HCT116 (cell line): ENCODE measurements at regions not wholly inside any gene's neighbourhood (a gene's known extent, or its start where the extent isn't known, plus 50 kb on each side); places are given as distances from the start of the nearest gene placed in this dataset.

Experiments
- ATAC-seq: fragments of 200-7000 bp; cut with Tn5 transposase; 2 replicates; pipeline ENCODE4 v1.9.1; 2020; ENCODE audit warnings: mild to moderate bottlenecking, moderate library complexity
- BruUV-seq: library from RNA; stranded (reverse); fragments of 400-500 nt; replicated peaks from 2 replicates; lab custom pipeline; 2021; lab: Mats Ljungman, UMichigan
- CTCF ChIA-PET: fragments of 300-600 bp; sonication (Branson Sonifier 250); formaldehyde crosslinking; loops from one replicate; lab custom pipeline; 2021; ENCODE audit warnings: antibody characterized with exemption; lab: Charles Lee
- POLR2A ChIA-PET: fragments of 300-600, 350-600 bp; sonication (Branson Sonifier 250); formaldehyde crosslinking; loops from one replicate; lab custom pipeline; 2021; ENCODE audit warnings: antibody characterized with exemption; lab: Charles Lee
- RAD21 ChIA-PET, 2 experiments: fragments of 300-600 bp; sonication (Branson Sonifier 250); formaldehyde crosslinking; loops; one replicate each; lab custom pipeline; 2023; ENCODE audit warnings: low total read pairs in 2 of 2; ENCODE audit not compliant: uncharacterized antibody in 2 of 2, unreplicated experiment in 2 of 2, low non-redundant PET in 1 of 2; lab: Charles Lee
- DNase-seq: peaks from one replicate; pipeline ENCODE4 v3.0.0-alpha.2; 2010; ENCODE audit warnings: low read depth, low spot score
- H2AFZ ChIP-seq: fragments of 200-600 bp; shearing (Covaris generic), sonication (generic); 2 replicates; pipeline ENCODE4 v1.6.1; 2017; ENCODE audit warnings: low read depth, mixed run types, mixed read lengths, antibody characterized with exemption, low read length; ENCODE audit not compliant: poor library complexity, severe bottlenecking
- H3K27ac ChIP-seq: 2 replicates; pipeline ENCODE4 v1.5.1; 2012; ENCODE audit warnings: low read depth, low read length
- H3K27me3 ChIP-seq: fragments of 200-600 bp; sonication (generic); 2 replicates; pipeline ENCODE4 v1.6.1; 2016; ENCODE audit warnings: mixed run types, low read length, mixed read lengths; ENCODE audit not compliant: insufficient read depth
- H3K36me3 ChIP-seq, 2 experiments: fragments of 200-500 bp in 1 of 2; fragments of 200-600 bp in 1 of 2; sonication (Bioruptor generic) in 1 of 2; sonication (generic) in 1 of 2; 2 replicates each; pipeline versions ENCODE4 v1.5.1 to v1.6.1; 2014 to 2016; ENCODE audit warnings: low read length in 2 of 2, inconsistent platforms in 1 of 2, mixed read lengths in 1 of 2, mixed run types in 1 of 2; ENCODE audit not compliant: insufficient read depth in 2 of 2, control insufficient read depth in 1 of 2
- H3K4me1 ChIP-seq, 2 experiments: fragments of 200-600 bp in 1 of 2; sonication (generic) in 1 of 2; 2 replicates each; pipeline versions ENCODE4 v1.5.1 to v1.6.1; 2012 to 2017; ENCODE audit warnings: low read length in 2 of 2, inconsistent platforms in 1 of 2, mild to moderate bottlenecking in 1 of 2, mixed read lengths in 1 of 2, mixed run types in 1 of 2, moderate library complexity in 1 of 2; ENCODE audit not compliant: insufficient read depth in 2 of 2, control insufficient read depth in 1 of 2
- H3K4me2 ChIP-seq: fragments of 200-600 bp; sonication (generic); 2 replicates; pipeline ENCODE4 v1.6.1; 2017; ENCODE audit warnings: mixed run types, low read length, mixed read lengths
- H3K4me3 ChIP-seq, 2 experiments: fragments of 200-600 bp in 1 of 2; sonication (generic) in 1 of 2; replicated peaks in 1 of 2; 2 replicates each; pipeline ENCODE4 v1.5.1; 2011 to 2016; ENCODE audit warnings: low read length in 2 of 2, control low read depth in 1 of 2, low read depth in 1 of 2, mild to moderate bottlenecking in 1 of 2, mixed read lengths in 1 of 2, mixed run types in 1 of 2
- H3K79me2 ChIP-seq: fragments of 200-600 bp; sonication (generic); 2 replicates; pipeline ENCODE4 v1.6.1; 2017; ENCODE audit warnings: mild to moderate bottlenecking, mixed run types, low read length, moderate library complexity, mixed read lengths; ENCODE audit not compliant: insufficient read depth
- H3K9ac ChIP-seq: fragments of 200-600 bp; sonication (generic); 2 replicates; pipeline ENCODE4 v1.6.1; 2016; ENCODE audit warnings: low read length, mixed read lengths
- H3K9me2 ChIP-seq: fragments of 200-600 bp; sonication (generic), shearing (Covaris generic); 2 replicates; pipeline ENCODE4 v1.6.1; 2017; ENCODE audit warnings: mixed run types, mild to moderate bottlenecking, moderate library complexity; ENCODE audit not compliant: insufficient read depth
- H3K9me3 ChIP-seq, 2 experiments: fragments of 200-500 bp in 1 of 2; fragments of 200-600 bp in 1 of 2; sonication (Bioruptor generic) in 1 of 2; sonication (generic) in 1 of 2; 2 replicates each; pipeline ENCODE4 v1.6.1; 2014 to 2017; ENCODE audit warnings: low read length in 2 of 2, mixed read lengths in 2 of 2, inconsistent platforms in 1 of 2, low read depth in 1 of 2, mild to moderate bottlenecking in 1 of 2, mixed run types in 1 of 2, moderate library complexity in 1 of 2; ENCODE audit not compliant: control insufficient read depth in 1 of 2, insufficient read depth in 1 of 2
- H4K20me1 ChIP-seq: fragments of 200-600 bp; sonication (generic), shearing (Covaris generic); 2 replicates; pipeline ENCODE4 v1.6.1; 2017; ENCODE audit warnings: mixed run types, mild to moderate bottlenecking, moderate library complexity; ENCODE audit not compliant: insufficient read depth
- CEBPB ChIP-seq: IDR thresholded peaks from 2 replicates; pipeline ENCODE4 v1.6.1; 2012; ENCODE audit warnings: low read depth
- POLR2A ChIP-seq: IDR thresholded peaks from 2 replicates; pipeline ENCODE4 v1.7.0; 2011; ENCODE audit warnings: borderline replicate concordance; ENCODE audit not compliant: insufficient read depth, insufficient read length; ENCODE audit errors: extremely low read depth
- POLR2AphosphoS5 ChIP-seq: IDR thresholded peaks from 2 replicates; pipeline ENCODE4 v1.6.1; 2011; ENCODE audit warnings: mild to moderate bottlenecking, low read depth, low read length, moderate library complexity
- RAD21 ChIP-seq: IDR thresholded peaks from 2 replicates; pipeline ENCODE4 v1.6.1; 2012; ENCODE audit warnings: low read depth, mild to moderate bottlenecking
- SP1 ChIP-seq: IDR thresholded peaks from 2 replicates; pipeline ENCODE4 v1.6.1; 2012; ENCODE audit warnings: low read depth
- TCF7L2 ChIP-seq: IDR thresholded peaks from 2 replicates; pipeline ENCODE4 v1.7.0; 2011; ENCODE audit warnings: borderline replicate concordance, inconsistent platforms; ENCODE audit not compliant: insufficient read depth, insufficient read length; ENCODE audit errors: extremely low read depth
- ZFX ChIP-seq: fragments of 450-650 bp; IDR thresholded peaks from 2 replicates; pipeline ENCODE4 v1.6.1; 2017
- ZNF274 ChIP-seq: fragments of 200-500 bp; sonication (Bioruptor generic); IDR thresholded peaks from 2 replicates; pipeline ENCODE4 v1.6.1; 2014; ENCODE audit warnings: mild to moderate bottlenecking, low read depth, low read length, inconsistent platforms
- intact Hi-C: fragments of 100-400 bp; cut with micrococcal nuclease; formaldehyde crosslinking; loops from 2 replicates; pipeline ENCODE4 v1.10.0; 2022
- TF ChIP-seq, protein P1 (sequence below): IDR thresholded peaks from 2 replicates; pipeline ENCODE4 v1.6.1; 2012
- TF ChIP-seq, protein P2 (sequence below): IDR thresholded peaks from 2 replicates; pipeline ENCODE4 v1.6.1; 2011; ENCODE audit warnings: mild to moderate bottlenecking, low read length, moderate library complexity; ENCODE audit not compliant: insufficient replicate concordance; ENCODE audit errors: extremely low read depth
- TF ChIP-seq, protein P3 (sequence below), 3 experiments: fragments of 200-600 bp in 1 of 3; sonication (generic) in 1 of 3; IDR thresholded peaks in 2 of 3; conservative IDR thresholded peaks in 1 of 3; 2 replicates each; pipeline ENCODE4 v1.5.1; 2012 to 2017; ENCODE audit warnings: low read depth in 2 of 3, low read length in 2 of 3, antibody characterized with exemption in 1 of 3, borderline replicate concordance in 1 of 3, control low read depth in 1 of 3, mild to moderate bottlenecking in 1 of 3, mixed read lengths in 1 of 3, mixed run types in 1 of 3, moderate library complexity in 1 of 3; ENCODE audit not compliant: insufficient read depth in 1 of 3

DNA sequence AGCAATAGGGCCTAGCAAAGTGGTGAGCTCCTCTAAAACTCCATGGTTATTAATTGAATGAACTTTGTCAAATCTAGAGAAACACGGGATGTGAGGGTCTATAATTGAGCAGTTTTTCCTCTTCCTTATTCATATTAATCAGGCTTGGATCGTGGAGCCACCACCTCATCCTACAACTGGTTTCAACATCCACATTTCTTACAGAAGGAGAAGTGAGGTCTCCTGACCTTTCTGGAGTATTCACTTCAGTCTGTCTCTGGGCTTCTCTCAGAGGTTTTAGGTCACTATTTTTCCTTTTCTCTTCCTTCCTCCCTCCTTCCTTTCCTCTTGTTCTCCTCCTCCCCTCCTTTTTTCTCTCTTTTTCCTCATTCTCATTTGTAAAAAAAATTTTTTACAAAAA lies 177.3 kb upstream of the ACTBL2 start:
- intact Hi-C loops: loop anchor here (10.0 kb wide), 1 partner anchor 425 kb away; no protein-coding TSS in a partner anchor

More for the DNA sequence above, 177.3 kb upstream of the ACTBL2 start:
- Histone ChIP-seq H4K20me1 (no peaks in the 10 kb centered on the region), H3K36me3 (no peaks in the 10 kb centered on the region), H2AFZ (no peak overlapping the region), H3K27ac (no peak overlapping the region), H3K9me2 (no peaks in the 10 kb centered on the region), H3K27me3 (no peaks in the 10 kb centered on the region), H3K4me2 (no peak overlapping the region), H3K4me3 (no peak overlapping the region), H3K4me1 (no peaks in the 10 kb centered on the region), H3K79me2 (no peaks in the 10 kb centered on the region), H3K9me3 (no peaks in the 10 kb centered on the region), H3K9ac (no peak overlapping the region)
- TF ChIP-seq, protein P1, sequence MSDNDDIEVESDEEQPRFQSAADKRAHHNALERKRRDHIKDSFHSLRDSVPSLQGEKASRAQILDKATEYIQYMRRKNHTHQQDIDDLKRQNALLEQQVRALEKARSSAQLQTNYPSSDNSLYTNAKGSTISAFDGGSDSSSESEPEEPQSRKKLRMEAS: no peak
- TF ChIP-seq CEBPB: no peak
- TF ChIP-seq ZNF274: no peak
- TF ChIP-seq, protein P2, sequence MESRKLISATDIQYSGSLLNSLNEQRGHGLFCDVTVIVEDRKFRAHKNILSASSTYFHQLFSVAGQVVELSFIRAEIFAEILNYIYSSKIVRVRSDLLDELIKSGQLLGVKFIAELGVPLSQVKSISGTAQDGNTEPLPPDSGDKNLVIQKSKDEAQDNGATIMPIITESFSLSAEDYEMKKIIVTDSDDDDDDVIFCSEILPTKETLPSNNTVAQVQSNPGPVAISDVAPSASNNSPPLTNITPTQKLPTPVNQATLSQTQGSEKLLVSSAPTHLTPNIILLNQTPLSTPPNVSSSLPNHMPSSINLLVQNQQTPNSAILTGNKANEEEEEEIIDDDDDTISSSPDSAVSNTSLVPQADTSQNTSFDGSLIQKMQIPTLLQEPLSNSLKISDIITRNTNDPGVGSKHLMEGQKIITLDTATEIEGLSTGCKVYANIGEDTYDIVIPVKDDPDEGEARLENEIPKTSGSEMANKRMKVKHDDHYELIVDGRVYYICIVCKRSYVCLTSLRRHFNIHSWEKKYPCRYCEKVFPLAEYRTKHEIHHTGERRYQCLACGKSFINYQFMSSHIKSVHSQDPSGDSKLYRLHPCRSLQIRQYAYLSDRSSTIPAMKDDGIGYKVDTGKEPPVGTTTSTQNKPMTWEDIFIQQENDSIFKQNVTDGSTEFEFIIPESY: no peak
- no peak for TF ChIP-seq TCF7L2
- no peak for TF ChIP-seq ZFX
- TF ChIP-seq RAD21: no peak
- TF ChIP-seq, protein P3, sequence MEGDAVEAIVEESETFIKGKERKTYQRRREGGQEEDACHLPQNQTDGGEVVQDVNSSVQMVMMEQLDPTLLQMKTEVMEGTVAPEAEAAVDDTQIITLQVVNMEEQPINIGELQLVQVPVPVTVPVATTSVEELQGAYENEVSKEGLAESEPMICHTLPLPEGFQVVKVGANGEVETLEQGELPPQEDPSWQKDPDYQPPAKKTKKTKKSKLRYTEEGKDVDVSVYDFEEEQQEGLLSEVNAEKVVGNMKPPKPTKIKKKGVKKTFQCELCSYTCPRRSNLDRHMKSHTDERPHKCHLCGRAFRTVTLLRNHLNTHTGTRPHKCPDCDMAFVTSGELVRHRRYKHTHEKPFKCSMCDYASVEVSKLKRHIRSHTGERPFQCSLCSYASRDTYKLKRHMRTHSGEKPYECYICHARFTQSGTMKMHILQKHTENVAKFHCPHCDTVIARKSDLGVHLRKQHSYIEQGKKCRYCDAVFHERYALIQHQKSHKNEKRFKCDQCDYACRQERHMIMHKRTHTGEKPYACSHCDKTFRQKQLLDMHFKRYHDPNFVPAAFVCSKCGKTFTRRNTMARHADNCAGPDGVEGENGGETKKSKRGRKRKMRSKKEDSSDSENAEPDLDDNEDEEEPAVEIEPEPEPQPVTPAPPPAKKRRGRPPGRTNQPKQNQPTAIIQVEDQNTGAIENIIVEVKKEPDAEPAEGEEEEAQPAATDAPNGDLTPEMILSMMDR (IDR thresholded peaks at IDR 0.05 in 2 of 3, conservative IDR thresholded peaks at IDR 0.05 in 1 of 3; ENCODE audit: borderline replicate concordance in 1 of 3, insufficient read depth in 1 of 3, low read depth in 2 of 3, low read length in 2 of 3): no peak
- no peak for TF ChIP-seq SP1
- TF ChIP-seq POLR2AphosphoS5: no peak
- TF ChIP-seq POLR2A: no peak
- BruUV-seq: no TSS peak
- no peak for DNase-seq
- ChIA-PET CTCF (no interaction called here), RAD21 (no interaction called here), POLR2A (no interaction called here)
- ATAC-seq: no peak
